DOHH2 (cell line): ENCODE measurements at regions not wholly inside any gene's neighbourhood (a gene's known extent, or its start where the extent isn't known, plus 50 kb on each side); places are given as distances from the start of the nearest gene placed in this dataset.

ENCODE experiments used
- H3F3A ChIP-seq: fragments of 200-600 bp; sonication (generic), shearing (Covaris generic); 2 replicates; pipeline ENCODE4 v1.6.0; 2016; ENCODE audit warnings: antibody characterized with exemption, mild to moderate bottlenecking; ENCODE audit not compliant: control insufficient read depth, insufficient read depth
- H3K27ac ChIP-seq: fragments of 200-600 bp; sonication (generic); 2 replicates; pipeline ENCODE4 v1.5.1; 2014; ENCODE audit warnings: low read depth, mild to moderate bottlenecking, low read length, moderate library complexity
- H3K27me3 ChIP-seq: fragments of 200-600 bp; sonication (generic); 2 replicates; pipeline ENCODE4 v1.6.1; 2014; ENCODE audit warnings: mild to moderate bottlenecking, low read length, mixed read lengths; ENCODE audit not compliant: control insufficient read depth
- H3K36me3 ChIP-seq: fragments of 200-600 bp; sonication (generic); 2 replicates; pipeline ENCODE4 v1.6.1; 2014; ENCODE audit warnings: mild to moderate bottlenecking, low read length, moderate library complexity, mixed read lengths; ENCODE audit not compliant: control insufficient read depth
- H3K4me1 ChIP-seq: fragments of 200-600 bp; sonication (generic); 2 replicates; pipeline ENCODE4 v1.6.1; 2014; ENCODE audit warnings: mild to moderate bottlenecking, low read length, mixed read lengths; ENCODE audit not compliant: control insufficient read depth
- H3K4me2 ChIP-seq: fragments of 200-600 bp; sonication (generic); 2 replicates; pipeline ENCODE4 v1.6.0; 2014; ENCODE audit warnings: mild to moderate bottlenecking, low read length, moderate library complexity
- H3K4me3 ChIP-seq: fragments of 200-600 bp; sonication (generic); 2 replicates; pipeline ENCODE4 v1.5.1; 2014; ENCODE audit warnings: mild to moderate bottlenecking, low read length, mixed read lengths
- H3K79me2 ChIP-seq: fragments of 200-600 bp; sonication (generic); 2 replicates; pipeline ENCODE4 v1.6.1; 2014; ENCODE audit warnings: mild to moderate bottlenecking, low read length, mixed read lengths; ENCODE audit not compliant: control insufficient read depth
- H3K9me2 ChIP-seq: fragments of 200-600 bp; sonication (generic); replicated peaks from 2 replicates; pipeline ENCODE4 v1.6.1; 2014; ENCODE audit warnings: mild to moderate bottlenecking, low read length, mixed read lengths; ENCODE audit not compliant: control insufficient read depth
- H3K9me3 ChIP-seq: fragments of 200-600 bp; sonication (generic); 2 replicates; pipeline ENCODE4 v1.6.1; 2014; ENCODE audit warnings: antibody characterized with exemption, low read length, mixed read lengths; ENCODE audit not compliant: control insufficient read depth, insufficient read depth
- H4K20me1 ChIP-seq: fragments of 200-600 bp; sonication (generic); 2 replicates; pipeline ENCODE4 v1.6.0; 2014; ENCODE audit warnings: low read depth, mild to moderate bottlenecking, antibody characterized with exemption, low read length, moderate library complexity; ENCODE audit not compliant: control insufficient read depth, insufficient read depth
- EZH2phosphoT487 ChIP-seq: fragments of 200-600 bp; sonication (generic); IDR thresholded peaks from 2 replicates; pipeline ENCODE4 v1.6.1; 2017; ENCODE audit warnings: borderline replicate concordance, mild to moderate bottlenecking, antibody characterized with exemption, low read length, moderate library complexity, mixed read lengths
- TF ChIP-seq, protein P1 (sequence below): fragments of 200-600 bp; sonication (generic); IDR thresholded peaks from one replicate; pipeline ENCODE4 v1.5.1; 2014; ENCODE audit warnings: antibody characterized with exemption, mild to moderate bottlenecking, low read depth, low read length; ENCODE audit not compliant: poor library complexity, severe bottlenecking

DNA sequence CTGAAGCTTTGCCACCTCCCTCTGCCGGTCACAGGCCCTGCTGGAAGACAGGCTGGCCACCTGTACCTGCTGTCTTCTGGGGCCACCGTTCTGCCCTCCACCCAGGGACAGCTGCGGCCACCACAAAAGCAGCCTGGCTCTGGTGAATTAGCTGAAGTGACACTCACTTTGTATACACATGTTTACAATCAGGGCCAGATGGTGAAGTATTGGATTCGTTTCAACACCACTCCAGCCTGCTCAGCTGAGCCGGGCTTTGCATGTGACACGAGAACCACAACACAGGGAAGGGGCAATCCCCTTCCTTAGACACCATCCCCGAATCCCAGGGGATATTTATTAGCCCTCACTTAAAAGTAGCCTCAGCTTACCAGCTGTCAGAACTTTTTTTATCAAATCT, 191.5 kb upstream of the RPL38 start:
- H3K9me3 ChIP-seq = no peaks in the 10 kb centered on the region
- no peaks in the 10 kb centered on the region for H3K79me2 ChIP-seq
- no peak for TF ChIP-seq EZH2phosphoT487
- TF ChIP-seq, protein P1, sequence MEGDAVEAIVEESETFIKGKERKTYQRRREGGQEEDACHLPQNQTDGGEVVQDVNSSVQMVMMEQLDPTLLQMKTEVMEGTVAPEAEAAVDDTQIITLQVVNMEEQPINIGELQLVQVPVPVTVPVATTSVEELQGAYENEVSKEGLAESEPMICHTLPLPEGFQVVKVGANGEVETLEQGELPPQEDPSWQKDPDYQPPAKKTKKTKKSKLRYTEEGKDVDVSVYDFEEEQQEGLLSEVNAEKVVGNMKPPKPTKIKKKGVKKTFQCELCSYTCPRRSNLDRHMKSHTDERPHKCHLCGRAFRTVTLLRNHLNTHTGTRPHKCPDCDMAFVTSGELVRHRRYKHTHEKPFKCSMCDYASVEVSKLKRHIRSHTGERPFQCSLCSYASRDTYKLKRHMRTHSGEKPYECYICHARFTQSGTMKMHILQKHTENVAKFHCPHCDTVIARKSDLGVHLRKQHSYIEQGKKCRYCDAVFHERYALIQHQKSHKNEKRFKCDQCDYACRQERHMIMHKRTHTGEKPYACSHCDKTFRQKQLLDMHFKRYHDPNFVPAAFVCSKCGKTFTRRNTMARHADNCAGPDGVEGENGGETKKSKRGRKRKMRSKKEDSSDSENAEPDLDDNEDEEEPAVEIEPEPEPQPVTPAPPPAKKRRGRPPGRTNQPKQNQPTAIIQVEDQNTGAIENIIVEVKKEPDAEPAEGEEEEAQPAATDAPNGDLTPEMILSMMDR = no peak
- no peak overlapping the region for H3K4me3 ChIP-seq
- H3K27ac ChIP-seq = no peak overlapping the region
- no peaks in the 10 kb centered on the region for H3K4me1 ChIP-seq
- no peaks in the 10 kb centered on the region for H4K20me1 ChIP-seq
- H3F3A ChIP-seq = no peaks in the 10 kb centered on the region
- H3K4me2 ChIP-seq = no peak overlapping the region
- H3K27me3 ChIP-seq = peaks cover 26% of the 10 kb centered on the region
- H3K9me2 ChIP-seq = no peaks in the 10 kb centered on the region
- no peaks in the 10 kb centered on the region for H3K36me3 ChIP-seq

- Histone ChIP-seq H3K27ac (no peak overlapping the region), H3K4me1 (no peaks in the 10 kb centered on the region), H3K4me3 (no peak overlapping the region), H3K9me3 (no peaks in the 10 kb centered on the region), H3F3A (no peaks in the 10 kb centered on the region), H3K4me2 (no peak overlapping the region), H3K79me2 (no peaks in the 10 kb centered on the region), H4K20me1 (no peaks in the 10 kb centered on the region), H3K36me3 (no peaks in the 10 kb centered on the region), H3K27me3 (peaks cover 26% of the 10 kb centered on the region), H3K9me2 (no peaks in the 10 kb centered on the region)
- no peak for TF ChIP-seq EZH2phosphoT487
- TF ChIP-seq, protein P1 = no peak
Observed at GRCh38 chr17:74012465-74012864, 191.0 kb upstream of the RPL38 start.

DNA sequence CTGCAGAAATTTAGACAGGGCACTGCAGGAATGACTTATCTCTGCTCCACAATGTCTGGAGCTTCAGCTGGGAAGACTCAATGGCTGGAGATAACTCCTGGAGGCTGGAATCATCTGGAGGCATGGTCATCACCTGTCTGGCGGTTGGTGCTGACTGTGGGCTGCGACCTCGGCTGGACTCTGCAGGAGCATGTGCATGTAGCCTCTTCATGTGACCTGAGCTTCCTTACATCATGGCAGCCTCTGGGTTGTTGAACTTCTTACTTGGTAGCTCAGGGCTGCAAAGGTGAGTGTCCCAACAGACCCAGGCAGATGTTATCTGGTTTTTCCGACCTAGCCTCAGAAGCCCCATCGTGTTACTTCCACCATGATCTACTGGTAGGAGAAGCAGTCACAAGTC, 188.2 kb upstream of the RPL38 start:
- Histone ChIP-seq H4K20me1 (no peaks in the 10 kb centered on the region), H3K27me3 (peaks cover 23% of the 10 kb centered on the region), H3K36me3 (no peaks in the 10 kb centered on the region), H3K9me3 (no peaks in the 10 kb centered on the region), H3K27ac (no peak overlapping the region), H3K9me2 (no peaks in the 10 kb centered on the region), H3K79me2 (no peaks in the 10 kb centered on the region), H3K4me1 (no peaks in the 10 kb centered on the region), H3F3A (no peaks in the 10 kb centered on the region), H3K4me2 (no peak overlapping the region), H3K4me3 (no peak overlapping the region)
- no peak for TF ChIP-seq EZH2phosphoT487
- TF ChIP-seq, protein P1 = no peak

GRCh38 chr17:74015990-74016389, 187.5 kb upstream of the RPL38 start:
- Histone ChIP-seq H3K4me2 (no peak overlapping the region), H3F3A (no peaks in the 10 kb centered on the region), H3K4me3 (no peak overlapping the region), H3K27ac (no peak overlapping the region), H3K27me3 (peaks cover 23% of the 10 kb centered on the region), H3K79me2 (no peaks in the 10 kb centered on the region), H3K4me1 (no peaks in the 10 kb centered on the region), H4K20me1 (no peaks in the 10 kb centered on the region), H3K9me2 (no peaks in the 10 kb centered on the region), H3K36me3 (no peaks in the 10 kb centered on the region), H3K9me3 (no peaks in the 10 kb centered on the region)
- no peak for TF ChIP-seq EZH2phosphoT487
- TF ChIP-seq, protein P1 = no peak
